PC-3 (cell line): ENCODE measurements at regions not wholly inside any gene's neighbourhood (a gene's known extent, or its start where the extent isn't known, plus 50 kb on each side); places are given as distances from the start of the nearest gene placed in this dataset.

Experiments
- ATAC-seq: fragments of 200-7000 bp; cut with Tn5 transposase; 2 replicates; pipeline ENCODE4 v1.9.1; 2020; ENCODE audit warnings: mild to moderate bottlenecking, moderate library complexity
- BruUV-seq: library from RNA; stranded (reverse); fragments of 400-500 nt; replicated peaks from 2 replicates; lab custom pipeline; 2021; lab: Mats Ljungman, UMichigan
- CTCF ChIA-PET: fragments of 300-600 bp; sonication (Branson Sonifier 250); formaldehyde crosslinking; loops from one replicate; lab custom pipeline; 2022; ENCODE audit warnings: antibody characterized with exemption; lab: Charles Lee
- POLR2A ChIA-PET: fragments of 300-600 bp; sonication (Branson Sonifier 250); formaldehyde crosslinking; loops from one replicate; lab custom pipeline; 2022; ENCODE audit warnings: antibody characterized with exemption; ENCODE audit not compliant: unreplicated experiment; lab: Charles Lee
- DNase-seq: peaks from one replicate; pipeline ENCODE4 v3.0.0-alpha.2; 2015
- H2AFZ ChIP-seq: fragments of 300-600 bp; sonication (generic); 2 replicates; pipeline ENCODE4 v1.6.0; 2016; ENCODE audit warnings: antibody characterized with exemption, low read length
- H3F3A ChIP-seq: fragments of 300-600 bp; sonication (generic); one replicate; pipeline ENCODE4 v1.6.0; 2017; ENCODE audit warnings: antibody characterized with exemption, low read length, control low read depth, mild to moderate bottlenecking; ENCODE audit not compliant: unreplicated experiment
- H3K27ac ChIP-seq: fragments of 300-600 bp; sonication (generic); 2 replicates; pipeline ENCODE4 v1.5.1; 2016; ENCODE audit warnings: mild to moderate bottlenecking, low read length
- H3K27me3 ChIP-seq: fragments of 300-600 bp; sonication (generic); 2 replicates; pipeline ENCODE4 v1.6.1; 2016; ENCODE audit warnings: low read length, mixed read lengths
- H3K36me3 ChIP-seq: fragments of 300-600 bp; sonication (generic); 2 replicates; pipeline ENCODE4 v1.6.1; 2016; ENCODE audit warnings: low read depth, mixed run types, low read length, mixed read lengths
- H3K4me1 ChIP-seq: fragments of 300-600 bp; sonication (generic); 2 replicates; pipeline ENCODE4 v1.5.1; 2016; ENCODE audit warnings: low read length; ENCODE audit not compliant: insufficient read depth
- H3K4me2 ChIP-seq: fragments of 300-600 bp; sonication (generic); 2 replicates; pipeline ENCODE4 v1.6.0; 2016; ENCODE audit warnings: low read length
- H3K4me3 ChIP-seq: fragments of 300-600 bp; sonication (generic); 2 replicates; pipeline ENCODE4 v1.5.1; 2016; ENCODE audit warnings: mild to moderate bottlenecking, low read length, mixed read lengths
- H3K79me2 ChIP-seq: fragments of 300-600 bp; sonication (generic); 2 replicates; pipeline ENCODE4 v1.6.1; 2017; ENCODE audit warnings: low read length, mixed read lengths
- H3K9ac ChIP-seq: fragments of 300-600 bp; sonication (generic); 2 replicates; pipeline ENCODE4 v1.6.0; 2016; ENCODE audit warnings: mild to moderate bottlenecking, low read length
- H3K9me2 ChIP-seq: fragments of 300-600 bp; sonication (generic); replicated peaks from 2 replicates; pipeline ENCODE4 v1.6.1; 2016; ENCODE audit warnings: mixed run types, low read length, mixed read lengths
- H3K9me3 ChIP-seq: fragments of 300-600 bp; sonication (generic); 2 replicates; pipeline ENCODE4 v1.6.1; 2016; ENCODE audit warnings: low read length, mixed read lengths
- H4K20me1 ChIP-seq: fragments of 300-600 bp; sonication (generic); 2 replicates; pipeline ENCODE4 v1.6.1; 2016; ENCODE audit warnings: low read length, mixed read lengths
- CTCF ChIP-seq: fragments of 300-600 bp; sonication (generic); conservative IDR thresholded peaks from 2 replicates; pipeline ENCODE4 v1.5.1; 2017; ENCODE audit warnings: antibody characterized with exemption, low read depth, mild to moderate bottlenecking, low read length
- EZH2 ChIP-seq: fragments of 300-600 bp; sonication (generic); IDR thresholded peaks from one replicate; pipeline ENCODE4 v1.6.1; 2017; ENCODE audit warnings: antibody characterized with exemption, mild to moderate bottlenecking, low read length; ENCODE audit not compliant: unreplicated experiment
- EZH2phosphoT487 ChIP-seq: fragments of 300-600 bp; sonication (generic); IDR thresholded peaks from 2 replicates; pipeline ENCODE4 v1.6.1; 2018; ENCODE audit warnings: mild to moderate bottlenecking, antibody characterized with exemption, low read length, borderline replicate concordance
- intact Hi-C: fragments of 100-400 bp; cut with micrococcal nuclease; formaldehyde crosslinking; loops from 2 replicates; pipeline ENCODE4 v1.9.0; 2023

GRCh38 chr15:39313881-39314280, 267.0 kb upstream of the THBS1 start:
- Histone ChIP-seq H3K4me2 (no peak overlapping the region), H2AFZ (no peak overlapping the region), H3K9me3 (no peaks in the 10 kb centered on the region), H3F3A (no peaks in the 10 kb centered on the region), H4K20me1 (no peaks in the 10 kb centered on the region), H3K27ac (no peak overlapping the region), H3K79me2 (no peaks in the 10 kb centered on the region), H3K4me1 (peaks cover 13% of the 10 kb centered on the region; the same call in 1 of the 2 replicates), H3K9ac (no peak overlapping the region), H3K36me3 (no peaks in the 10 kb centered on the region), H3K4me3 (no peak overlapping the region), H3K27me3 (no peaks in the 10 kb centered on the region), H3K9me2 (no peaks in the 10 kb centered on the region)
- no peak for ATAC-seq
- ChIA-PET POLR2A (no interaction called here), CTCF (no interaction called here)
- BruUV-seq = no TSS peak
- intact Hi-C loops = loop anchor here (2.0 kb wide), 1 partner anchor 267 kb away; the partner anchor contains the start of gene THBS1
- DNase-seq = no peak
- TF ChIP-seq EZH2 (no peak), EZH2phosphoT487 (no peak), CTCF (no peak)

GRCh38 chr15:39315206-39315850, 265.6 kb upstream of the THBS1 start:
- no TSS peak for BruUV-seq
- ATAC-seq = no peak
- Histone ChIP-seq H3K36me3 (no peaks in the 10 kb centered on the region), H3F3A (no peaks in the 10 kb centered on the region), H3K4me3 (no peak overlapping the region), H3K9ac (no peak overlapping the region), H3K79me2 (no peaks in the 10 kb centered on the region), H3K27ac (no peak overlapping the region), H3K27me3 (no peaks in the 10 kb centered on the region), H2AFZ (no peak overlapping the region), H3K9me2 (no peaks in the 10 kb centered on the region), H4K20me1 (no peaks in the 10 kb centered on the region), H3K4me1 (peaks cover 10% of the 10 kb centered on the region; the same call in 1 of the 2 replicates), H3K9me3 (no peaks in the 10 kb centered on the region), H3K4me2 (no peak overlapping the region)
- ChIA-PET POLR2A (no interaction called here), CTCF (interaction anchor here (1.0 kb wide), 1 partner anchor 265 kb away, joined by 3 read pairs; no protein-coding TSS in a partner anchor)
- no peak for TF ChIP-seq EZH2
- TF ChIP-seq EZH2phosphoT487 = no peak
- no peak for TF ChIP-seq CTCF
- intact Hi-C loops = loop anchor here (2.0 kb wide), 1 partner anchor 265 kb away; the partner anchor contains the start of gene THBS1
- peak; percentile 48 for DNase-seq

GRCh38 chr15:39317225-39317624, 263.7 kb upstream of the THBS1 start:
- ChIA-PET CTCF (no interaction called here), POLR2A (no interaction called here)
- no TSS peak for BruUV-seq

More at GRCh38 chr15:39317225-39317624, 263.7 kb upstream of the THBS1 start:
- H3K9me3 ChIP-seq = no peaks in the 10 kb centered on the region
- intact Hi-C loops = no loop called here
- H3K27ac ChIP-seq = no peak overlapping the region
- H3K9ac ChIP-seq = no peak overlapping the region
- no peaks in the 10 kb centered on the region for H4K20me1 ChIP-seq
- H3F3A ChIP-seq = no peaks in the 10 kb centered on the region
- no peaks in the 10 kb centered on the region for H3K27me3 ChIP-seq
- no peaks in the 10 kb centered on the region for H3K36me3 ChIP-seq
- H3K4me1 ChIP-seq = 0 out of 2 replicates have a peak, but pooled peaks cover 4% of the 10 kb centered on the region
- no peaks in the 10 kb centered on the region for H3K79me2 ChIP-seq
- TF ChIP-seq EZH2phosphoT487 (no peak), CTCF (no peak), EZH2 (no peak)
- no peak for ATAC-seq
- H3K9me2 ChIP-seq = no peaks in the 10 kb centered on the region
- DNase-seq = no peak
- no peak overlapping the region for H3K4me3 ChIP-seq
- no peak overlapping the region for H2AFZ ChIP-seq
- no peak overlapping the region for H3K4me2 ChIP-seq
